ENCODE measurements at regions not wholly inside any gene's neighbourhood (a gene's known extent, or its start where the extent isn't known, plus 50 kb on each side); places are given as distances from the start of the nearest gene placed in this dataset.
A peak's percentile ranks its signal among the peaks of the same experiment; 100 is the strongest.

DNA sequence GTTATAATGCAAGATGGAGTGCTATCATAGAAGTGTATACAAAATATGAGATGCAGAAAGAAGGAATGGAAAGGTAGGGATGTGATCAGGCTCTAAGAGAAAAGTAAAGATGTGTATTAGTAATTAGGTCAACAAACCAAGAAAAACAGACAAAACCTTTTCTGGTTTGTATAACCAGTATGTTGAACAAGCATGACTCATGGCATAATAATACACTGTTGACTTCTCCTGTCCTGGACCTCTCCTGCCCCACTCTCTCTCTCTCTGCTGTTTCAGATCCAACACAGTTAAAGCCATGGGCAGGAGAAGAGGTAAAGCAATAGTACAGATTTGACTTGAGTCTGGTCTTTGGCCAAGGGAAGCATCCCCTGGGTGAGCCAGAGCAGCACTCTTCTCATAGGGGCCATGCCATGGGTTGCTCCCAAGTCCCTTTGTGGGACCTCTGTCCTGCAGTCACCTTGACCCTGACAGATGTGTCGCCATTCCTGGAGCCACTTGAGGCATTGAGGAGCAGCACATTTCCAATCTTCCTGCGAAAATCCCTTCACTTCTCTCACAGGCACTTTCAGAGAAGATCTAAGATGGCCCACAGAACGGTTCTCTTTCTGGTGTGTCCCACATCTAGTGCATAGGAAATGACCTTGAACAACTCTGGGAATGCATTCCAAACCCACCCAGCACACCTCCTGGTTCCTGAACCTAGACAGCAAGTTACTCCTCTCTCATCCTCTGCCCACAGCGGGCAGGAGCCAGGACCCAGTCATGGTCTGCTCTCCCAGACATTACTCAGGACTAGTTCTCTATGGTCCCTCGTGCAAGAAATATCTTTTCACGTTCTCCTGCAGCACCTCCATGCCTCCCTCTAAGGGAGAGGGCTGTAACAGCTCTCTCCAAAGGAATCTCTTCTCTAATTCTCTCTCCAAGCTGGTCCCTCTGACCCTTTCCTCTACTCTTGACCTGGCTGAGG is 58.2 kb upstream of the PRSS23 start (continued):
- TF ChIP-seq ZBTB12 (CRISPR knock-in tag; IDR thresholded peaks at IDR 0.05) = peak; percentile 17; the same call in 1 of the 2 replicates
- TF ChIP-seq TSC22D4 (tag; IDR thresholded peaks at IDR 0.05) = no peak
- no peak for TF ChIP-seq HMGN3 (IDR thresholded peaks at IDR 0.05; ENCODE audit: borderline replicate concordance, extremely low read depth, insufficient read length, low read depth, low read length)
- TF ChIP-seq PHTF2 (CRISPR knock-in tag; IDR thresholded peaks at IDR 0.05) = no peak
- TF ChIP-seq MECOM (CRISPR knock-in tag; IDR thresholded peaks at IDR 0.05) = no peak
- TF ChIP-seq, protein P1, sequence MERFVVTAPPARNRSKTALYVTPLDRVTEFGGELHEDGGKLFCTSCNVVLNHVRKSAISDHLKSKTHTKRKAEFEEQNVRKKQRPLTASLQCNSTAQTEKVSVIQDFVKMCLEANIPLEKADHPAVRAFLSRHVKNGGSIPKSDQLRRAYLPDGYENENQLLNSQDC (CRISPR knock-in tag; IDR thresholded peaks at IDR 0.05) = no peak
- no peak for TF ChIP-seq ZNF766 (CRISPR knock-in tag; conservative IDR thresholded peaks at IDR 0.05)
- no peak for TF ChIP-seq POU5F1 (IDR thresholded peaks at IDR 0.05; ENCODE audit: borderline replicate concordance, low read depth, low read length, partially characterized antibody)
- no peak; the same call in 1 of the 2 replicates for TF ChIP-seq BACH1 (tag; IDR thresholded peaks at IDR 0.05)
- peak; percentile 56; the same call in 1 of the 2 replicates for TF ChIP-seq FOSL1 (tag; conservative IDR thresholded peaks at IDR 0.05)
- TF ChIP-seq FIP1L1 (IDR thresholded peaks at IDR 0.05; ENCODE audit: low read depth, low read length, poor library complexity, severe bottlenecking) = no peak
- TF ChIP-seq KLF6 (CRISPR knock-in tag; IDR thresholded peaks at IDR 0.05; ENCODE audit: borderline replicate concordance) = no peak
- no peak for TF ChIP-seq ZNF57 (CRISPR knock-in tag; IDR thresholded peaks at IDR 0.05)
- TF ChIP-seq RFX5 (IDR thresholded peaks at IDR 0.05; ENCODE audit: low read depth, low read length) = no peak
- TF ChIP-seq, protein P2, sequence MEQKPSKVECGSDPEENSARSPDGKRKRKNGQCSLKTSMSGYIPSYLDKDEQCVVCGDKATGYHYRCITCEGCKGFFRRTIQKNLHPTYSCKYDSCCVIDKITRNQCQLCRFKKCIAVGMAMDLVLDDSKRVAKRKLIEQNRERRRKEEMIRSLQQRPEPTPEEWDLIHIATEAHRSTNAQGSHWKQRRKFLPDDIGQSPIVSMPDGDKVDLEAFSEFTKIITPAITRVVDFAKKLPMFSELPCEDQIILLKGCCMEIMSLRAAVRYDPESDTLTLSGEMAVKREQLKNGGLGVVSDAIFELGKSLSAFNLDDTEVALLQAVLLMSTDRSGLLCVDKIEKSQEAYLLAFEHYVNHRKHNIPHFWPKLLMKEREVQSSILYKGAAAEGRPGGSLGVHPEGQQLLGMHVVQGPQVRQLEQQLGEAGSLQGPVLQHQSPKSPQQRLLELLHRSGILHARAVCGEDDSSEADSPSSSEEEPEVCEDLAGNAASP (IDR thresholded peaks at IDR 0.05) = no peak
- 0 out of 2 replicates have a peak, but pooled peaks have one; percentile 55 for TF ChIP-seq PTRF (tag; IDR thresholded peaks at IDR 0.05)
- TF ChIP-seq DACH1 (IDR thresholded peaks at IDR 0.05; ENCODE audit: partially characterized antibody) = no peak
- TF ChIP-seq SUPT5H (IDR thresholded peaks at IDR 0.05) = no peak
- TF ChIP-seq TRIM24 (IDR thresholded peaks at IDR 0.05) = no peak
- TF ChIP-seq, protein P3, sequence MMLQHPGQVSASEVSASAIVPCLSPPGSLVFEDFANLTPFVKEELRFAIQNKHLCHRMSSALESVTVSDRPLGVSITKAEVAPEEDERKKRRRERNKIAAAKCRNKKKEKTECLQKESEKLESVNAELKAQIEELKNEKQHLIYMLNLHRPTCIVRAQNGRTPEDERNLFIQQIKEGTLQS (IDR thresholded peaks at IDR 0.05) = peak; percentile 78
- TF ChIP-seq, protein P3 (CRISPR knock-in tag; conservative IDR thresholded peaks at IDR 0.05) = no peak
- TF ChIP-seq, protein P4, sequence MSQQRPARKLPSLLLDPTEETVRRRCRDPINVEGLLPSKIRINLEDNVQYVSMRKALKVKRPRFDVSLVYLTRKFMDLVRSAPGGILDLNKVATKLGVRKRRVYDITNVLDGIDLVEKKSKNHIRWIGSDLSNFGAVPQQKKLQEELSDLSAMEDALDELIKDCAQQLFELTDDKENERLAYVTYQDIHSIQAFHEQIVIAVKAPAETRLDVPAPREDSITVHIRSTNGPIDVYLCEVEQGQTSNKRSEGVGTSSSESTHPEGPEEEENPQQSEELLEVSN (IDR thresholded peaks at IDR 0.05; ENCODE audit: borderline replicate concordance in 1 of 2, extremely low read depth in 1 of 2, insufficient read depth in 1 of 2, insufficient read length in 1 of 2, low read depth in 1 of 2, low read length in 1 of 2, poor library complexity in 1 of 2, severe bottlenecking in 1 of 2) = no peak
- TF ChIP-seq ZNF384 (IDR thresholded peaks at IDR 0.05; ENCODE audit: low read depth, low read length) = no peak

Measured in K562 (cell line).